ENCODE measurements at regions not wholly inside any gene's neighbourhood (a gene's known extent, or its start where the extent isn't known, plus 50 kb on each side); places are given as distances from the start of the nearest gene placed in this dataset.

- H3K27me3 ChIP-seq = no peaks in the 10 kb centered on the region
- no peak overlapping the region for H3K27ac ChIP-seq
- peaks cover 0 to 3% of the 10 kb centered on the region in 2 donors for H3K4me1 ChIP-seq
- intact Hi-C loops (cut with DNase I; ENCODE audit: low total_unique reads) = no loop called here
- TF ChIP-seq POLR2A (IDR thresholded peaks at IDR 0.05) = no peak
- no peak for TF ChIP-seq POLR2AphosphoS5 (IDR thresholded peaks at IDR 0.05)
- no peak for TF ChIP-seq CTCF (IDR thresholded peaks at IDR 0.05)
- no peaks in the 10 kb centered on the region for H3K36me3 ChIP-seq
- no peak for DNase-seq (ENCODE audit: low spot score in 2 of 2)
- no peaks in the 10 kb centered on the region for H3K9me3 ChIP-seq
- no peak overlapping the region for H3K4me3 ChIP-seq
Measured at GRCh38 chr1:234896477-234897389, 231.9 kb downstream of the TOMM20 start.

DNA sequence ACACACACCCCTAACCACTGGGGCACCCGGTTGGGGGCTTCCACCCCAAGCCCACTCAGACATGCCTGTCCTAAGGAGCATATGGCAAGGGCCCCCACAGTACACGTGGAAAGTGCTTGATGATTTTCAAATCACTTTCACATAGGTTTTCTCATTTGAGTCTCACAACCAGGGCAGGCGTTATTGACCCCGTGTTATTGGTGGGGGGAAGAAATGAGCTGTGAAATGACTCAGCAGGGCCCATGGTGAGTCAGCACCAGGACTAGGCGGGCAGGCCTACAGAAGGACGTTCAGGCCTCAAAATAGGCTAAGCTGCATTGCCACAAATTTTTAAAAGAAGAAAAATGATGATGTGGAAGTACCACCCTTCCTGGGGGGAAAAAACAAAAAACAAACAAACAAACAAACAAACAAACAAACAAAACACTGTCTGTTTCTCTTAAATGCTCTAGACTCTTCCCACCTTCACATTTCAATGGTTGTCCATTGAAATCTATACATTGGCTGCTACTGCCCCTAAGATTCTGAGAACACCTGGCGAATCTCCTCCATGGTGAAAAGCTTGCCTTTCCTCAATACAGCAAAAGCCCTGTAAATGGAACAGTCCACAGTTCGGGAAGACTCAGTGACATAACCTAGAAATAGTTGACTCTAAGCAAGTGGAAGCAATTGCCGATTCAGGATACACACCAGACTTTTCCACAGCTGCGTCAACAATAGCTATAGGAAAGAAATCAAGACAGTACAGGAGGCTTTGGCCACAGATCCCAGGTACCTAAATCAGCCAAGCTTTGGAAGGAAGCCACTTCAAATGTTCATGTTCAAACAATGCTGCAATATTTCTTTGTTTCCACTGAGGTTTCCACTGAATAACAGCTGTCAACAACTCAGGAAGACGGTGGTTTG is 234.7 kb downstream of the TOMM20 start:
- DNase-seq (ENCODE audit: low spot score in 2 of 2) = no peak
- intact Hi-C loops (cut with DNase I; ENCODE audit: low total_unique reads) = no loop called here

GRCh38 chr1:234893359-234893724 is 235.3 kb downstream of the TOMM20 start:
- Histone ChIP-seq H3K4me1 (peaks cover 0 to 3% of the 10 kb centered on the region in 2 donors), H3K36me3 (no peaks in the 10 kb centered on the region), H3K9me3 (no peaks in the 10 kb centered on the region), H3K4me3 (no peak overlapping the region), H3K27ac (peak overlapping the region; percentile 35 to 57), H3K27me3 (no peaks in the 10 kb centered on the region)
- DNase-seq (ENCODE audit: low spot score in 2 of 2) = no peak
- intact Hi-C loops (cut with DNase I; ENCODE audit: low total_unique reads) = no loop called here
- no peak for TF ChIP-seq CTCF (IDR thresholded peaks at IDR 0.05)
- no peak for TF ChIP-seq POLR2A (IDR thresholded peaks at IDR 0.05)
- TF ChIP-seq POLR2AphosphoS5 (IDR thresholded peaks at IDR 0.05) = no peak

More for the DNA sequence above, 234.7 kb downstream of the TOMM20 start:
- Histone ChIP-seq H3K27me3 (no peaks in the 10 kb centered on the region), H3K9me3 (no peaks in the 10 kb centered on the region), H3K4me3 (no peak overlapping the region), H3K36me3 (no peaks in the 10 kb centered on the region), H3K27ac (peak overlapping the region; percentile 35 to 57), H3K4me1 (peaks cover 0 to 3% of the 10 kb centered on the region in 2 donors)
- no peak for TF ChIP-seq POLR2AphosphoS5 (IDR thresholded peaks at IDR 0.05)
- TF ChIP-seq CTCF (IDR thresholded peaks at IDR 0.05) = no peak
- TF ChIP-seq POLR2A (IDR thresholded peaks at IDR 0.05) = no peak

GRCh38 chr1:234892642-234893041 is 236.0 kb downstream of the TOMM20 start:
- Histone ChIP-seq H3K4me3 (no peak overlapping the region), H3K4me1 (peaks cover 0 to 3% of the 10 kb centered on the region in 2 donors), H3K36me3 (no peaks in the 10 kb centered on the region), H3K27me3 (no peaks in the 10 kb centered on the region), H3K9me3 (no peaks in the 10 kb centered on the region), H3K27ac (no peak overlapping the region)
- TF ChIP-seq POLR2A (IDR thresholded peaks at IDR 0.05) (no peak), POLR2AphosphoS5 (IDR thresholded peaks at IDR 0.05) (no peak), CTCF (IDR thresholded peaks at IDR 0.05) (no peak)
- no peak for DNase-seq (ENCODE audit: low spot score in 2 of 2)
- intact Hi-C loops (cut with DNase I; ENCODE audit: low total_unique reads) = no loop called here

Data from breast epithelium (tissue), 4 donors.